GM12874 (cell line): ENCODE measurements at regions not wholly inside any gene's neighbourhood (a gene's known extent, or its start where the extent isn't known, plus 50 kb on each side); places are given as distances from the start of the nearest gene placed in this dataset.

Source experiments
- CTCF ChIP-seq: IDR thresholded peaks from 2 replicates; pipeline ENCODE4 v1.5.1; 2011; ENCODE audit warnings: low read depth, mild to moderate bottlenecking, control low read depth, low read length, moderate library complexity; ENCODE audit not compliant: insufficient read depth

DNA sequence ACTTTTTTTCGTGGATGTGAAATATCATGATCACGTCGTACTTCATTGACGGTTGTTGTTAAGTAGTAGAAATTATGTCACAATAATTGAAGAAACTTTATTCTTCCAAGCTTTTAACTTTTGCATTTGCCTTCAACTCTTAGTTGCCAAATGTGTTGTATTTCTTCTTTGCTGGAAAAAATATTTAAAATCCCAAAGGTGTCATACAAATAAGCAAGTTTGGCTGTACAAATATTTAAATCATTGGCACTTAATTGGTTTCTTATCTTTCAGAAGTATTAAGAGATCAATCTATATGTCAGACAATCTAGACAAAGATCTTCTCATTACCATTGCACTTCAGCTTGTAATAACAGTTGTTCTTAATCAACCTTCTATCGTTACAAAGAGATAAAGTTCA lies 204.0 kb upstream of the HDAC4 start:
- TF ChIP-seq CTCF, result no peak

- no peak for TF ChIP-seq CTCF
Observed at GRCh38 chr2:239603411-239604356, 202.9 kb upstream of the HDAC4 start.

GRCh38 chr2:239602290-239603282 lies 201.8 kb upstream of the HDAC4 start:
- TF ChIP-seq CTCF, result no peak

DNA sequence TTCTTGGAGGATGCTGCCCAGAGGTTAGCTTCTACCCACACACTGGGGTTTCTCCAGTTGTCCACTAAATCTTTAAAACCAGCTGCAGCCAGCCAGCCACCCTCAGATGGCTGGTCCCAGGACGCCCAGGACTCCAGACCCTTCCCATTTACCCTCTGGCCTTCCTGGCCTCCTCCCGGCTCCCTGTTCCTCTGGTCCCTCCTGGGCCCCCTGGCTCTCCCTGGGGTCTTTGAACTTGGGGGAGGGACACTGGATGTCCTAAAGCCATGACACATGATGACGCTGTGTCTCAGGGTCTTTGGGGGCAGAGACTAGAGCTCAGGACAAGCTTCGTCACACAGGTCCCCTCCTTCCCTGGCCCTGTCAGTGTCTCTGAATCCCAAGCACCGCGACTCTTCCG lies 201.1 kb upstream of the HDAC4 start:
- no peak for TF ChIP-seq CTCF

- no peak for TF ChIP-seq CTCF
Observed at GRCh38 chr2:239601201-239601851, 200.5 kb upstream of the HDAC4 start.

- no peak for TF ChIP-seq CTCF
Observed at GRCh38 chr2:239600650-239601049, 199.8 kb upstream of the HDAC4 start.
